NCI-H2107 treated with DMSO at 0.1 percent for 48 hours (cell line): ENCODE measurements at regions not wholly inside any gene's neighbourhood (a gene's known extent, or its start where the extent isn't known, plus 50 kb on each side); places are given as distances from the start of the nearest gene placed in this dataset.

ENCODE experiments used
- DNase-seq: peaks from one replicate; lab custom pipeline; 2025; ENCODE audit not compliant: unreplicated experiment; lab: John Stamatoyannopoulos, UW

GRCh38 chr12:113659015-113659414 is 187.3 kb upstream of the LHX5 start:
- DNase-seq = no peak

GRCh38 chr12:113658006-113658655 is 186.5 kb upstream of the LHX5 start:
- no peak for DNase-seq

GRCh38 chr12:113655919-113656318 is 184.2 kb upstream of the LHX5 start:
- DNase-seq = no peak

- no peak for DNase-seq
These were observed 183.8 kb upstream of the LHX5 start for GRCh38 chr12:113655479-113655878.

GRCh38 chr12:113651662-113652061 is 180.0 kb upstream of the LHX5 start:
- no peak for DNase-seq

- no peak for DNase-seq
These were observed 178.8 kb upstream of the LHX5 start for GRCh38 chr12:113650476-113650875.

- DNase-seq = no peak
These were observed 177.7 kb upstream of the LHX5 start for GRCh38 chr12:113649256-113649830.

- no peak for DNase-seq
These were observed 175.4 kb upstream of the LHX5 start for GRCh38 chr12:113647048-113647447.

- no peak for DNase-seq
These were observed 173.9 kb upstream of the LHX5 start for GRCh38 chr12:113645603-113646002.

GRCh38 chr12:113645183-113645582 is 173.5 kb upstream of the LHX5 start:
- no peak for DNase-seq

- peak; percentile 26 for DNase-seq
These were observed 171.7 kb upstream of the LHX5 start for GRCh38 chr12:113643177-113643974.

- DNase-seq = no peak
These were observed 171.0 kb upstream of the LHX5 start for GRCh38 chr12:113642672-113643071.

GRCh38 chr12:113642216-113642615 is 170.5 kb upstream of the LHX5 start:
- no peak for DNase-seq

GRCh38 chr12:113641426-113642030 is 169.9 kb upstream of the LHX5 start:
- DNase-seq = no peak

GRCh38 chr12:113640837-113641236 is 169.2 kb upstream of the LHX5 start:
- DNase-seq = no peak

GRCh38 chr12:113639474-113639873 is 167.8 kb upstream of the LHX5 start:
- no peak for DNase-seq

GRCh38 chr12:113638460-113638775 is 166.7 kb upstream of the LHX5 start:
- no peak for DNase-seq

- no peak for DNase-seq
These were observed 163.3 kb upstream of the LHX5 start for GRCh38 chr12:113634982-113635381.

GRCh38 chr12:113634474-113634873 is 162.8 kb upstream of the LHX5 start:
- DNase-seq = no peak

GRCh38 chr12:113633678-113634332 is 162.1 kb upstream of the LHX5 start:
- no peak for DNase-seq

- DNase-seq = no peak
These were observed 159.0 kb upstream of the LHX5 start for GRCh38 chr12:113630625-113631024.
